ENCODE measurements at regions not wholly inside any gene's neighbourhood (a gene's known extent, or its start where the extent isn't known, plus 50 kb on each side); places are given as distances from the start of the nearest gene placed in this dataset.

DNA sequence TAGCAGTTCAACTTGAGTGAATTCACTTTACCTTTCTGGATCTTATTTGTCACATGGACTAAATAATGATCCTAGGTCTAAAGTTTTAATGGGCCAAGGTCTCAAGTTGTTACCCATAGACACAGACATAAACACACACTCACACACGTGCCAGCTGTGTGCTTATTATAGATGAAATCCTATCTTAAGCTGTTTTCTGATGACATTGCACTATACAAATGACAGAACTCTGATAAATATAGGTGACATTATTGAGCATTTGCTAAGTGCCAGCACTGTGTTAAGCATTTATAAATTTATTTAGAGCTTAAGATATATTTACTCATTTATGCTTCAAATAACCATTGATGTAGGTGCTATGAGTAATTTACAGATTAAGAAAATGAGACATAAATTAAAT, 474.4 kb upstream of the NR5A2 start:
- Histone ChIP-seq H2AFZ (ENCODE audit: low read length) (no peak overlapping the region), H3K9me2 (ENCODE audit: low read depth, low read length) (no peaks in the 10 kb centered on the region), H3K27ac (ENCODE audit: low read depth, low read length, poor library complexity, severe bottlenecking) (no peak overlapping the region), H3K9me3 (ENCODE audit: low read length) (no peaks in the 10 kb centered on the region), H3K4me3 (ENCODE audit: low read depth, low read length, poor library complexity, severe bottlenecking) (no peak overlapping the region), H3K36me3 (ENCODE audit: insufficient read depth, low read length) (no peaks in the 10 kb centered on the region), H3K27me3 (ENCODE audit: insufficient read depth, low read length) (no peaks in the 10 kb centered on the region), H3F3A (ENCODE audit: insufficient read depth, low read length) (no peaks in the 10 kb centered on the region), H3K79me2 (ENCODE audit: insufficient read depth, low read length) (no peaks in the 10 kb centered on the region), H3K9ac (ENCODE audit: low read length) (no peak overlapping the region), H3K4me1 (ENCODE audit: insufficient read depth, low read length, severe bottlenecking) (no peaks in the 10 kb centered on the region), H4K20me1 (ENCODE audit: insufficient read depth, low read length) (no peaks in the 10 kb centered on the region), H3K4me2 (ENCODE audit: low read length) (no peak overlapping the region)
- TF ChIP-seq, protein P1, sequence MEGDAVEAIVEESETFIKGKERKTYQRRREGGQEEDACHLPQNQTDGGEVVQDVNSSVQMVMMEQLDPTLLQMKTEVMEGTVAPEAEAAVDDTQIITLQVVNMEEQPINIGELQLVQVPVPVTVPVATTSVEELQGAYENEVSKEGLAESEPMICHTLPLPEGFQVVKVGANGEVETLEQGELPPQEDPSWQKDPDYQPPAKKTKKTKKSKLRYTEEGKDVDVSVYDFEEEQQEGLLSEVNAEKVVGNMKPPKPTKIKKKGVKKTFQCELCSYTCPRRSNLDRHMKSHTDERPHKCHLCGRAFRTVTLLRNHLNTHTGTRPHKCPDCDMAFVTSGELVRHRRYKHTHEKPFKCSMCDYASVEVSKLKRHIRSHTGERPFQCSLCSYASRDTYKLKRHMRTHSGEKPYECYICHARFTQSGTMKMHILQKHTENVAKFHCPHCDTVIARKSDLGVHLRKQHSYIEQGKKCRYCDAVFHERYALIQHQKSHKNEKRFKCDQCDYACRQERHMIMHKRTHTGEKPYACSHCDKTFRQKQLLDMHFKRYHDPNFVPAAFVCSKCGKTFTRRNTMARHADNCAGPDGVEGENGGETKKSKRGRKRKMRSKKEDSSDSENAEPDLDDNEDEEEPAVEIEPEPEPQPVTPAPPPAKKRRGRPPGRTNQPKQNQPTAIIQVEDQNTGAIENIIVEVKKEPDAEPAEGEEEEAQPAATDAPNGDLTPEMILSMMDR (IDR thresholded peaks at IDR 0.05; ENCODE audit: low read length) = no peak
- no peak for TF ChIP-seq EZH2 (IDR thresholded peaks at IDR 0.05; ENCODE audit: borderline replicate concordance, low read length)

- Histone ChIP-seq H3K27ac (ENCODE audit: low read depth, low read length, poor library complexity, severe bottlenecking) (no peak overlapping the region), H3K9ac (ENCODE audit: low read length) (no peak overlapping the region), H3K27me3 (ENCODE audit: insufficient read depth, low read length) (no peaks in the 10 kb centered on the region), H3K4me1 (ENCODE audit: insufficient read depth, low read length, severe bottlenecking) (no peaks in the 10 kb centered on the region), H4K20me1 (ENCODE audit: insufficient read depth, low read length) (no peaks in the 10 kb centered on the region), H3K4me2 (ENCODE audit: low read length) (no peak overlapping the region), H3F3A (ENCODE audit: insufficient read depth, low read length) (no peaks in the 10 kb centered on the region), H3K9me3 (ENCODE audit: low read length) (no peaks in the 10 kb centered on the region), H3K4me3 (ENCODE audit: low read depth, low read length, poor library complexity, severe bottlenecking) (no peak overlapping the region), H3K79me2 (ENCODE audit: insufficient read depth, low read length) (no peaks in the 10 kb centered on the region), H2AFZ (ENCODE audit: low read length) (no peak overlapping the region), H3K36me3 (ENCODE audit: insufficient read depth, low read length) (no peaks in the 10 kb centered on the region), H3K9me2 (ENCODE audit: low read depth, low read length) (no peaks in the 10 kb centered on the region)
- TF ChIP-seq, protein P1 (IDR thresholded peaks at IDR 0.05; ENCODE audit: low read length) = no peak
- TF ChIP-seq EZH2 (IDR thresholded peaks at IDR 0.05; ENCODE audit: borderline replicate concordance, low read length) = no peak
Measured at GRCh38 chr1:199561334-199561733, 466.2 kb upstream of the NR5A2 start.

GRCh38 chr1:199573047-199573446, 454.5 kb upstream of the NR5A2 start:
- H3K4me2 ChIP-seq (ENCODE audit: low read length) = no peak overlapping the region
- H3K9me3 ChIP-seq (ENCODE audit: low read length) = no peaks in the 10 kb centered on the region
- H3F3A ChIP-seq (ENCODE audit: insufficient read depth, low read length) = no peaks in the 10 kb centered on the region
- no peak overlapping the region for H3K9ac ChIP-seq (ENCODE audit: low read length)
- no peaks in the 10 kb centered on the region for H3K4me1 ChIP-seq (ENCODE audit: insufficient read depth, low read length, severe bottlenecking)
- no peaks in the 10 kb centered on the region for H4K20me1 ChIP-seq (ENCODE audit: insufficient read depth, low read length)
- H3K4me3 ChIP-seq (ENCODE audit: low read depth, low read length, poor library complexity, severe bottlenecking) = no peak overlapping the region
- H3K27ac ChIP-seq (ENCODE audit: low read depth, low read length, poor library complexity, severe bottlenecking) = no peak overlapping the region
- H3K36me3 ChIP-seq (ENCODE audit: insufficient read depth, low read length) = no peaks in the 10 kb centered on the region
- no peak for TF ChIP-seq EZH2 (IDR thresholded peaks at IDR 0.05; ENCODE audit: borderline replicate concordance, low read length)
- TF ChIP-seq, protein P1 (IDR thresholded peaks at IDR 0.05; ENCODE audit: low read length) = no peak
- no peak overlapping the region for H2AFZ ChIP-seq (ENCODE audit: low read length)
- H3K79me2 ChIP-seq (ENCODE audit: insufficient read depth, low read length) = no peaks in the 10 kb centered on the region
- no peaks in the 10 kb centered on the region for H3K27me3 ChIP-seq (ENCODE audit: insufficient read depth, low read length)
- H3K9me2 ChIP-seq (ENCODE audit: low read depth, low read length) = no peaks in the 10 kb centered on the region

All from OCI-LY1 (cell line).